Prostate gland (tissue), 2 donors: ENCODE measurements at regions not wholly inside any gene's neighbourhood (a gene's known extent, or its start where the extent isn't known, plus 50 kb on each side); places are given as distances from the start of the nearest gene placed in this dataset.

Experiments
- DNase-seq: peaks from one replicate; pipeline ENCODE4 v3.0.0-alpha.2; 2019; ENCODE audit warnings: low spot score
- H3K27ac ChIP-seq, 2 donors: fragments of 200-600 bp; sonication (generic); 2 replicates each; pipeline ENCODE4 v1.5.1; 2017 to 2019
- H3K27me3 ChIP-seq: fragments of 200-600 bp; sonication (generic); replicated peaks from 2 replicates; pipeline ENCODE4 v1.5.1; 2019; ENCODE audit not compliant: insufficient read depth
- H3K36me3 ChIP-seq, 2 donors: fragments of 200-600 bp; sonication (generic); 1 replicate in 1 of 2; 2 replicates in 1 of 2; pipeline versions ENCODE4 v1.5.1 to v1.8.1; 2017 to 2019
- H3K4me1 ChIP-seq: fragments of 200-600 bp; sonication (generic); replicated peaks from 2 replicates; pipeline ENCODE4 v1.5.1; 2019
- H3K4me3 ChIP-seq, 2 donors: fragments of 200-600 bp; sonication (generic); 2 replicates each; pipeline ENCODE4 v1.5.1; 2017 to 2019
- H3K9me3 ChIP-seq: fragments of 200-600 bp; sonication (generic); 2 replicates; pipeline ENCODE4 v1.5.1; 2017
- CTCF ChIP-seq, 4 experiments: fragments of 200-600 bp in 2 of 4; fragments of 450-650 bp in 2 of 4; sonication (generic) in 2 of 4; IDR thresholded peaks; 1 replicate in 3 of 4; 2 replicates in 1 of 4; pipeline ENCODE4 v1.5.1; 2016 to 2019; ENCODE audit warnings: antibody characterized with exemption in 4 of 4, mild to moderate bottlenecking in 2 of 4, moderate library complexity in 2 of 4
- POLR2A ChIP-seq: fragments of 450-650 bp; IDR thresholded peaks from one replicate; pipeline ENCODE4 v1.6.1; 2016; ENCODE audit warnings: antibody characterized with exemption, mild to moderate bottlenecking
- POLR2AphosphoS5 ChIP-seq: sonication (generic); formaldehyde crosslinking; IDR thresholded peaks from one replicate; pipeline ENCODE4 v1.6.1; 2017; ENCODE audit warnings: antibody characterized with exemption
- WGBS: methylation state at CpG from one replicate; pipeline ENCODE4 v1.1.5; 2018; 5-methylcytosine and 5-hydroxymethylcytosine counted together
- intact Hi-C: fragments of 100-400 bp; cut with DNase I; formaldehyde crosslinking; loops from one replicate; pipeline ENCODE4 v1.14.2; 2022

- H3K27ac ChIP-seq: no peak overlapping the region
- 59% methylated on average over 5 of the region's 5 CpGs for WGBS
Measured at GRCh38 chr13:73740666-73741065, 393.5 kb downstream of the KLF12 start.

GRCh38 chr13:73739394-73739793 lies 394.8 kb downstream of the KLF12 start:
- no peak for DNase-seq

More at GRCh38 chr13:73740666-73741065, 393.5 kb downstream of the KLF12 start:
- Histone ChIP-seq H3K4me3 (no peak overlapping the region), H3K36me3 (no peaks in the 10 kb centered on the region), H3K4me1 (no peaks in the 10 kb centered on the region), H3K9me3 (no peaks in the 10 kb centered on the region), H3K27me3 (no peaks in the 10 kb centered on the region)
- no peak for DNase-seq
- intact Hi-C loops: no loop called here
- TF ChIP-seq POLR2AphosphoS5 (no peak), CTCF (IDR thresholded peaks at IDR 0.05) (no peak), POLR2A (no peak)

GRCh38 chr13:73738626-73739025 lies 395.6 kb downstream of the KLF12 start:
- intact Hi-C loops: no loop called here
- H3K4me1 ChIP-seq: no peaks in the 10 kb centered on the region
- H3K27ac ChIP-seq: no peak overlapping the region
- H3K9me3 ChIP-seq: no peaks in the 10 kb centered on the region
- no peaks in the 10 kb centered on the region for H3K27me3 ChIP-seq
- DNase-seq: no peak
- WGBS: 96% methylated on average over 5 of the region's 5 CpGs
- H3K4me3 ChIP-seq: no peak overlapping the region
- TF ChIP-seq POLR2AphosphoS5: no peak
- TF ChIP-seq POLR2A: no peak
- no peak for TF ChIP-seq CTCF (IDR thresholded peaks at IDR 0.05)
- H3K36me3 ChIP-seq: no peaks in the 10 kb centered on the region

More at GRCh38 chr13:73739394-73739793, 394.8 kb downstream of the KLF12 start:
- TF ChIP-seq POLR2A (no peak), POLR2AphosphoS5 (no peak), CTCF (IDR thresholded peaks at IDR 0.05) (no peak)
- 59% methylated on average over 1 of the region's 1 CpG for WGBS
- intact Hi-C loops: no loop called here
- H3K9me3 ChIP-seq: no peaks in the 10 kb centered on the region
- no peaks in the 10 kb centered on the region for H3K27me3 ChIP-seq
- H3K4me3 ChIP-seq: no peak overlapping the region
- H3K4me1 ChIP-seq: no peaks in the 10 kb centered on the region
- H3K27ac ChIP-seq: no peak overlapping the region
- no peaks in the 10 kb centered on the region for H3K36me3 ChIP-seq

DNA sequence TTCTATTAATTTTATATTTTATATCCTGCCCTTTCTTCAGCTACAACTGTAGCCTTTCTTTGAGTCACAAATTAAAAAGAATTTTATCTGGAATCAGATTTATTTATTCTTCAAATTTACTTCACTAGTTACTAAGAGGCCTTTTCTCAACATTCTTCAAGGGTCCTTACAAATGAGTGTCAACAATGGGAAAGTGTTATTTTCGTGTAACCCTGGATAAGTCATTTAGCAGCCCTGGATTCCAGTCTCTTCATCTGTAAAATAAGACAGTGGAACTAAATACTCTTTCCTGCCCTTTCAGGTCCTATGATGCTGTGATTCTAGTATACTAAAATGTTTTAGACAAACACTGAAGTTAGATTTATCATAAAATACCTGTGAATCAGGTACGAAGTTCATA lies 397.0 kb downstream of the KLF12 start:
- Histone ChIP-seq H3K27me3 (no peaks in the 10 kb centered on the region), H3K9me3 (no peaks in the 10 kb centered on the region), H3K4me3 (no peak overlapping the region), H3K4me1 (no peaks in the 10 kb centered on the region), H3K36me3 (no peaks in the 10 kb centered on the region), H3K27ac (no peak overlapping the region)
- intact Hi-C loops: no loop called here
- TF ChIP-seq CTCF (IDR thresholded peaks at IDR 0.05) (no peak), POLR2A (no peak), POLR2AphosphoS5 (no peak)
- 92% methylated on average over 2 of the region's 2 CpGs for WGBS
- no peak for DNase-seq

GRCh38 chr13:73733706-73734105 lies 400.5 kb downstream of the KLF12 start:
- Histone ChIP-seq H3K27me3 (no peaks in the 10 kb centered on the region), H3K4me3 (no peak overlapping the region), H3K36me3 (no peaks in the 10 kb centered on the region), H3K4me1 (no peaks in the 10 kb centered on the region), H3K9me3 (no peaks in the 10 kb centered on the region), H3K27ac (no peak overlapping the region)
- TF ChIP-seq POLR2A (no peak), POLR2AphosphoS5 (no peak), CTCF (IDR thresholded peaks at IDR 0.05) (no peak)
- 97% methylated on average over 4 of the region's 4 CpGs for WGBS
- DNase-seq: no peak
- intact Hi-C loops: no loop called here
